Epithelial cell of proximal tubule (primary cell): ENCODE measurements at regions not wholly inside any gene's neighbourhood (a gene's known extent, or its start where the extent isn't known, plus 50 kb on each side); places are given as distances from the start of the nearest gene placed in this dataset.

Source experiments
- DNase-seq: peaks from one replicate; pipeline ENCODE4 v3.0.0-alpha.2; 2011; ENCODE audit warnings: low read depth
- H3K4me3 ChIP-seq: 2 replicates; pipeline ENCODE4 v1.5.1; 2011; ENCODE audit warnings: low read depth, mild to moderate bottlenecking, low read length
- CTCF ChIP-seq: conservative IDR thresholded peaks from 2 replicates; pipeline ENCODE4 v1.5.1; 2012; ENCODE audit warnings: low read depth, mild to moderate bottlenecking, low read length

GRCh38 chr5:163794993-163795392 lies 289.6 kb downstream of the MAT2B start:
- no peak for TF ChIP-seq CTCF
- DNase-seq = no peak
- H3K4me3 ChIP-seq = no peak overlapping the region

- no peak for DNase-seq
- no peak overlapping the region for H3K4me3 ChIP-seq
- TF ChIP-seq CTCF = no peak
Observed at GRCh38 chr5:163807781-163808180, 302.4 kb downstream of the MAT2B start.

- no peak for TF ChIP-seq CTCF
- no peak for DNase-seq
- no peak overlapping the region for H3K4me3 ChIP-seq
Observed at GRCh38 chr5:163809473-163809872, 304.1 kb downstream of the MAT2B start.

GRCh38 chr5:163813900-163814299 lies 308.5 kb downstream of the MAT2B start:
- DNase-seq = no peak
- H3K4me3 ChIP-seq = no peak overlapping the region
- TF ChIP-seq CTCF = no peak

- H3K4me3 ChIP-seq = no peak overlapping the region
- no peak for TF ChIP-seq CTCF
- DNase-seq = no peak
Observed at GRCh38 chr5:163815240-163815791, 309.9 kb downstream of the MAT2B start.

- no peak for DNase-seq
- no peak for TF ChIP-seq CTCF
- no peak overlapping the region for H3K4me3 ChIP-seq
Observed at GRCh38 chr5:163821142-163821541, 315.7 kb downstream of the MAT2B start.

GRCh38 chr5:163822548-163822947 lies 317.1 kb downstream of the MAT2B start:
- no peak for DNase-seq
- H3K4me3 ChIP-seq = no peak overlapping the region
- TF ChIP-seq CTCF = no peak
